ENCODE measurements at regions not wholly inside any gene's neighbourhood (a gene's known extent, or its start where the extent isn't known, plus 50 kb on each side); places are given as distances from the start of the nearest gene placed in this dataset.

DNA sequence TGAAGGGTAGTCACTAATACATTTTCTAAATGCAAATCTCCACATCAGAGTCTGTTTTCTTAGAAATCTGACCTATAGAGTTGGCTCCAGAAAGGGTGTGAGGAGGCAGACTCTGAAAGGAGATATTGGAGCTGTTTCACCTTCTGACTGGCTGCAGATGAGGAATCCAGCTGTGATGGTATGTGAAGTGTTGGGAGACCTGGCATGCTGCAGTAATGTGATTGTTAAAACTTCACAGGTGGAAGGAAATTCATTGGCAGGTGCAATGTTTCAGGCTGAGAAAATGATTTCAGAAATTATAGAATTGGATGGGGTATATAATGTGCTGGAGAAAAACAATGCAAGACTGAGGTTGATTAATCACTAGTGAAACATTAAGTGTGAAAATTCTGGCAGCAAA lies 1134.0 kb upstream of the LRRN3 start:
- TF ChIP-seq GATA2 (IDR thresholded peaks at IDR 0.05; ENCODE audit: low read depth, low read length) = no peak
- no peak for TF ChIP-seq GATA3 (IDR thresholded peaks at IDR 0.05; ENCODE audit: low read depth, low read length)

Measured in SH-SY5Y (cell line).